Suprapubic skin (tissue), 4 donors: ENCODE measurements at regions not wholly inside any gene's neighbourhood (a gene's known extent, or its start where the extent isn't known, plus 50 kb on each side); places are given as distances from the start of the nearest gene placed in this dataset.

Experiments used
- POLR2A ChIP-seq, 2 donors: fragments of 450-650 bp; IDR thresholded peaks; one replicate each; pipeline ENCODE4 v1.6.1; 2017; ENCODE audit warnings: antibody characterized with exemption in 2 of 2, mild to moderate bottlenecking in 2 of 2, moderate library complexity in 2 of 2
- POLR2AphosphoS5 ChIP-seq, 3 donors: sonication (generic); formaldehyde crosslinking; IDR thresholded peaks; one replicate each; pipeline ENCODE4 v1.6.1; 2017; ENCODE audit warnings: antibody characterized with exemption in 3 of 3

GRCh38 chr4:38503689-38504395 is 160.2 kb upstream of the KLF3 start:
- no peak for TF ChIP-seq POLR2AphosphoS5 (IDR thresholded peaks at IDR 0.05)
- TF ChIP-seq POLR2A (IDR thresholded peaks at IDR 0.05), result no peak
